ENCODE measurements at regions not wholly inside any gene's neighbourhood (a gene's known extent, or its start where the extent isn't known, plus 50 kb on each side); places are given as distances from the start of the nearest gene placed in this dataset.

GRCh38 chr4:12576409-12576808, 907.7 kb downstream of the RAB28 start:
- no peak overlapping the region for H3K4me3 ChIP-seq
- H3K9me3 ChIP-seq: no peaks in the 10 kb centered on the region
- WGBS, 2 donors (ENCODE audit: low coverage in 1 of 2): 26 to 29% methylated on average over 3 to 4 of the region's 4 CpGs
- H3K27ac ChIP-seq: no peak overlapping the region
- no peaks in the 10 kb centered on the region for H3K27me3 ChIP-seq
- no peak for DNase-seq
- no peaks in the 10 kb centered on the region for H3K36me3 ChIP-seq
- H3K4me1 ChIP-seq: peaks cover 0 to 3% (median 0%) of the 10 kb centered on the region in 4 donors
- in situ Hi-C loops (cut with MboI; ENCODE audit: low pct_ligation_motif_present in 1 of 4, low pct_unique_long_range_greater_than_20kb in 1 of 4, low sequenced_read_pairs in 3 of 4): no loop called here
- intact Hi-C loops (cut with DNase I; ENCODE audit: low total_unique reads): no loop called here
- TF ChIP-seq POLR2A (IDR thresholded peaks at IDR 0.05) (no peak), CTCF (IDR thresholded peaks at IDR 0.05) (no peak)

GRCh38 chr4:12573716-12574115, 910.4 kb downstream of the RAB28 start:
- in situ Hi-C loops (cut with MboI; ENCODE audit: low pct_ligation_motif_present in 1 of 4, low pct_unique_long_range_greater_than_20kb in 1 of 4, low sequenced_read_pairs in 3 of 4) (no loop called here), intact Hi-C loops (cut with DNase I; ENCODE audit: low total_unique reads) (no loop called here)
- no peak overlapping the region for H3K4me3 ChIP-seq
- no peaks in the 10 kb centered on the region for H3K27me3 ChIP-seq
- no peak for DNase-seq
- no peak overlapping the region for H3K27ac ChIP-seq
- H3K9me3 ChIP-seq: no peaks in the 10 kb centered on the region
- H3K4me1 ChIP-seq: no peaks in the 10 kb centered on the region
- H3K36me3 ChIP-seq: no peaks in the 10 kb centered on the region
- TF ChIP-seq POLR2A (IDR thresholded peaks at IDR 0.05) (no peak), EP300 (IDR thresholded peaks at IDR 0.05; ENCODE audit: low read depth) (no peak), POLR2AphosphoS5 (IDR thresholded peaks at IDR 0.05) (no peak), CTCF (IDR thresholded peaks at IDR 0.05) (no peak)

- no peak overlapping the region for H3K27ac ChIP-seq
- no peak for DNase-seq
- no peaks in the 10 kb centered on the region for H3K27me3 ChIP-seq
- intact Hi-C loops (cut with DNase I; ENCODE audit: low total_unique reads): no loop called here
- TF ChIP-seq POLR2AphosphoS5 (IDR thresholded peaks at IDR 0.05): no peak
- TF ChIP-seq POLR2A (IDR thresholded peaks at IDR 0.05): no peak
- TF ChIP-seq CTCF (IDR thresholded peaks at IDR 0.05): no peak
- no peak for TF ChIP-seq EP300 (IDR thresholded peaks at IDR 0.05; ENCODE audit: low read depth)
- in situ Hi-C loops (cut with MboI; ENCODE audit: low pct_ligation_motif_present in 1 of 4, low pct_unique_long_range_greater_than_20kb in 1 of 4, low sequenced_read_pairs in 3 of 4): no loop called here
- no peaks in the 10 kb centered on the region for H3K36me3 ChIP-seq
- H3K4me3 ChIP-seq: no peak overlapping the region
- no peaks in the 10 kb centered on the region for H3K9me3 ChIP-seq
- WGBS, 2 donors (ENCODE audit: low coverage in 1 of 2): 63 to 88% methylated on average over 3 of the region's 3 CpGs
- H3K4me1 ChIP-seq: no peaks in the 10 kb centered on the region
Observed at GRCh38 chr4:12562476-12563140, 921.5 kb downstream of the RAB28 start.

DNA sequence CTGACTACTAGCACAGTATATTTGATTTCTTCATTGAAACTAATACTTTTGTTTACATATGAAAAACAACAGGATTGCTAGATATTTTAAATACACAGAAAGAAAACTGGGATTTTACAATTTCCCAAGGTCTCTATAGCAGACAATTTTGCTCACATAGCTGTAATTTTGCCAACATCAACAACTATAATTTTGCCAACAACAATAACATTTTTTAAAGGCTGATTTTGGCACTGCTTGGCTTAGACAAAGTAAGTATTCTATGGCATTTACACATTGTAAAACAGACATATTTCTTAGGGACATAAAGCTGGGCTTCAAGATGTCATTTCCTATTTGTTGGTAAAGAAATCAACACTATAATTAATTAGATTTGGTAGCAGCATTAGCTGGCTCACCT, 922.1 kb downstream of the RAB28 start:
- Histone ChIP-seq H3K4me1 (no peaks in the 10 kb centered on the region), H3K27ac (no peak overlapping the region), H3K4me3 (no peak overlapping the region), H3K36me3 (no peaks in the 10 kb centered on the region), H3K9me3 (no peaks in the 10 kb centered on the region), H3K27me3 (no peaks in the 10 kb centered on the region)
- DNase-seq: no peak
- intact Hi-C loops (cut with DNase I; ENCODE audit: low total_unique reads): no loop called here
- in situ Hi-C loops (cut with MboI; ENCODE audit: low pct_ligation_motif_present in 1 of 4, low pct_unique_long_range_greater_than_20kb in 1 of 4, low sequenced_read_pairs in 3 of 4): no loop called here
- TF ChIP-seq POLR2AphosphoS5 (IDR thresholded peaks at IDR 0.05): no peak
- TF ChIP-seq EP300 (IDR thresholded peaks at IDR 0.05; ENCODE audit: low read depth): no peak
- TF ChIP-seq POLR2A (IDR thresholded peaks at IDR 0.05): no peak
- TF ChIP-seq CTCF (IDR thresholded peaks at IDR 0.05): no peak

All from transverse colon (tissue), 4 donors.